PC-3 (cell line): ENCODE measurements at regions not wholly inside any gene's neighbourhood (a gene's known extent, or its start where the extent isn't known, plus 50 kb on each side); places are given as distances from the start of the nearest gene placed in this dataset.

Experiments used
- ATAC-seq: fragments of 200-7000 bp; cut with Tn5 transposase; 2 replicates; pipeline ENCODE4 v1.9.1; 2020; ENCODE audit warnings: mild to moderate bottlenecking, moderate library complexity
- BruUV-seq: library from RNA; stranded (reverse); fragments of 400-500 nt; replicated peaks from 2 replicates; lab custom pipeline; 2021; lab: Mats Ljungman, UMichigan
- CTCF ChIA-PET: fragments of 300-600 bp; sonication (Branson Sonifier 250); formaldehyde crosslinking; loops from one replicate; lab custom pipeline; 2022; ENCODE audit warnings: antibody characterized with exemption; lab: Charles Lee
- POLR2A ChIA-PET: fragments of 300-600 bp; sonication (Branson Sonifier 250); formaldehyde crosslinking; loops from one replicate; lab custom pipeline; 2022; ENCODE audit warnings: antibody characterized with exemption; ENCODE audit not compliant: unreplicated experiment; lab: Charles Lee
- DNase-seq: peaks from one replicate; pipeline ENCODE4 v3.0.0-alpha.2; 2015
- H2AFZ ChIP-seq: fragments of 300-600 bp; sonication (generic); 2 replicates; pipeline ENCODE4 v1.6.0; 2016; ENCODE audit warnings: antibody characterized with exemption, low read length
- H3F3A ChIP-seq: fragments of 300-600 bp; sonication (generic); one replicate; pipeline ENCODE4 v1.6.0; 2017; ENCODE audit warnings: antibody characterized with exemption, low read length, control low read depth, mild to moderate bottlenecking; ENCODE audit not compliant: unreplicated experiment
- H3K27ac ChIP-seq: fragments of 300-600 bp; sonication (generic); 2 replicates; pipeline ENCODE4 v1.5.1; 2016; ENCODE audit warnings: mild to moderate bottlenecking, low read length
- H3K27me3 ChIP-seq: fragments of 300-600 bp; sonication (generic); 2 replicates; pipeline ENCODE4 v1.6.1; 2016; ENCODE audit warnings: low read length, mixed read lengths
- H3K36me3 ChIP-seq: fragments of 300-600 bp; sonication (generic); 2 replicates; pipeline ENCODE4 v1.6.1; 2016; ENCODE audit warnings: low read depth, mixed run types, low read length, mixed read lengths
- H3K4me1 ChIP-seq: fragments of 300-600 bp; sonication (generic); 2 replicates; pipeline ENCODE4 v1.5.1; 2016; ENCODE audit warnings: low read length; ENCODE audit not compliant: insufficient read depth
- H3K4me2 ChIP-seq: fragments of 300-600 bp; sonication (generic); 2 replicates; pipeline ENCODE4 v1.6.0; 2016; ENCODE audit warnings: low read length
- H3K4me3 ChIP-seq: fragments of 300-600 bp; sonication (generic); 2 replicates; pipeline ENCODE4 v1.5.1; 2016; ENCODE audit warnings: mild to moderate bottlenecking, low read length, mixed read lengths
- H3K79me2 ChIP-seq: fragments of 300-600 bp; sonication (generic); 2 replicates; pipeline ENCODE4 v1.6.1; 2017; ENCODE audit warnings: low read length, mixed read lengths
- H3K9ac ChIP-seq: fragments of 300-600 bp; sonication (generic); 2 replicates; pipeline ENCODE4 v1.6.0; 2016; ENCODE audit warnings: mild to moderate bottlenecking, low read length
- H3K9me2 ChIP-seq: fragments of 300-600 bp; sonication (generic); replicated peaks from 2 replicates; pipeline ENCODE4 v1.6.1; 2016; ENCODE audit warnings: mixed run types, low read length, mixed read lengths
- H3K9me3 ChIP-seq: fragments of 300-600 bp; sonication (generic); 2 replicates; pipeline ENCODE4 v1.6.1; 2016; ENCODE audit warnings: low read length, mixed read lengths
- H4K20me1 ChIP-seq: fragments of 300-600 bp; sonication (generic); 2 replicates; pipeline ENCODE4 v1.6.1; 2016; ENCODE audit warnings: low read length, mixed read lengths
- CTCF ChIP-seq: fragments of 300-600 bp; sonication (generic); conservative IDR thresholded peaks from 2 replicates; pipeline ENCODE4 v1.5.1; 2017; ENCODE audit warnings: antibody characterized with exemption, low read depth, mild to moderate bottlenecking, low read length
- EZH2 ChIP-seq: fragments of 300-600 bp; sonication (generic); IDR thresholded peaks from one replicate; pipeline ENCODE4 v1.6.1; 2017; ENCODE audit warnings: antibody characterized with exemption, mild to moderate bottlenecking, low read length; ENCODE audit not compliant: unreplicated experiment
- EZH2phosphoT487 ChIP-seq: fragments of 300-600 bp; sonication (generic); IDR thresholded peaks from 2 replicates; pipeline ENCODE4 v1.6.1; 2018; ENCODE audit warnings: mild to moderate bottlenecking, antibody characterized with exemption, low read length, borderline replicate concordance
- intact Hi-C: fragments of 100-400 bp; cut with micrococcal nuclease; formaldehyde crosslinking; loops from 2 replicates; pipeline ENCODE4 v1.9.0; 2023

- Histone ChIP-seq H4K20me1 (no peaks in the 10 kb centered on the region), H3F3A (no peaks in the 10 kb centered on the region), H3K9ac (no peak overlapping the region), H3K4me1 (no peaks in the 10 kb centered on the region), H3K27me3 (peaks cover 77% of the 10 kb centered on the region), H3K4me2 (no peak overlapping the region), H3K79me2 (no peaks in the 10 kb centered on the region), H3K36me3 (no peaks in the 10 kb centered on the region), H3K9me2 (no peaks in the 10 kb centered on the region), H3K27ac (no peak overlapping the region), H3K9me3 (no peaks in the 10 kb centered on the region), H2AFZ (no peak overlapping the region), H3K4me3 (no peak overlapping the region)
- intact Hi-C loops = no loop called here
- ATAC-seq (no peak), DNase-seq (no peak)
- ChIA-PET POLR2A (no interaction called here), CTCF (no interaction called here)
- no TSS peak for BruUV-seq
- no peak for TF ChIP-seq EZH2phosphoT487
Measured at GRCh38 chr18:10274301-10274700, 180.1 kb upstream of the APCDD1 start.

- Histone ChIP-seq H3K9ac (no peak overlapping the region), H3K4me1 (no peaks in the 10 kb centered on the region), H3K79me2 (no peaks in the 10 kb centered on the region), H3K36me3 (no peaks in the 10 kb centered on the region), H3K9me3 (no peaks in the 10 kb centered on the region), H3K4me3 (no peak overlapping the region), H3K27me3 (peaks cover 77% of the 10 kb centered on the region), H3K9me2 (no peaks in the 10 kb centered on the region), H3K4me2 (no peak overlapping the region), H3F3A (no peaks in the 10 kb centered on the region), H2AFZ (no peak overlapping the region), H3K27ac (no peak overlapping the region), H4K20me1 (no peaks in the 10 kb centered on the region)
- no peak for DNase-seq
- POLR2A ChIA-PET = no interaction called here
- CTCF ChIA-PET = no interaction called here
- ATAC-seq = no peak
- TF ChIP-seq CTCF = no peak
- no peak for TF ChIP-seq EZH2phosphoT487
- TF ChIP-seq EZH2 = no peak
- BruUV-seq = no TSS peak
- intact Hi-C loops = no loop called here
Measured at GRCh38 chr18:10275486-10275885, 178.9 kb upstream of the APCDD1 start.

GRCh38 chr18:10278265-10278664, 176.2 kb upstream of the APCDD1 start:
- intact Hi-C loops = no loop called here

More at GRCh38 chr18:10278265-10278664, 176.2 kb upstream of the APCDD1 start:
- ChIA-PET POLR2A (no interaction called here), CTCF (no interaction called here)
- Histone ChIP-seq H3K27ac (no peak overlapping the region), H3K9me3 (no peaks in the 10 kb centered on the region), H3K27me3 (peaks cover 67% of the 10 kb centered on the region), H3K4me1 (no peaks in the 10 kb centered on the region), H2AFZ (no peak overlapping the region), H3K4me3 (no peak overlapping the region), H3F3A (no peaks in the 10 kb centered on the region), H3K9me2 (no peaks in the 10 kb centered on the region), H3K9ac (no peak overlapping the region), H4K20me1 (no peaks in the 10 kb centered on the region), H3K4me2 (no peak overlapping the region), H3K79me2 (no peaks in the 10 kb centered on the region), H3K36me3 (no peaks in the 10 kb centered on the region)
- DNase-seq = no peak
- no peak for TF ChIP-seq EZH2
- no peak for TF ChIP-seq EZH2phosphoT487
- TF ChIP-seq CTCF = no peak
- no TSS peak for BruUV-seq
- ATAC-seq = no peak
